HG03442 (cell line): ENCODE measurements at regions not wholly inside any gene's neighbourhood (a gene's known extent, or its start where the extent isn't known, plus 50 kb on each side); places are given as distances from the start of the nearest gene placed in this dataset.

Experiments
- ATAC-seq: cut with Tn5 transposase; IDR thresholded peaks from one replicate; pipeline ENCODE4 v1.9.1; 2021; ENCODE audit warnings: mild to moderate bottlenecking, moderate library complexity; ENCODE audit not compliant: unreplicated experiment

DNA sequence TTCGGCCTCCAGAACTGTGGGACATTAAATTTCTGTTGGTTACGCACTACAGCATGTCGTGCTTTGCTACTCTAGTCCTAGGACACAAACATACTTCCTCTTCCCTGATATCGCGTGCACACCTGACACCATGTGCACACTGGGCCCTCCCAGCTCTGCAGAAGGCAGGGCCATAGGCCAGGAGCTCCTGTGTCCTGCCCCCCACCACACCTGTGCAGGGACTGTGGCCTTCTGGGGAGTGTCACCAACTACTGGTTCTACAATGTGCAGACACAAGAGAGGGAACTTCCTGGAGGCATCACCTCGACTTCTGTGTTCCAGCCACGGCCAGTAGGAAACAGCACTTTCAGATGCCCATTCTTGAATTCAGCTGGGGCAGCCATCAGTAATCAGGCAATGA lies 646.4 kb upstream of the MGMT start:
- ATAC-seq: no peak

GRCh38 chr10:128823201-128823600 lies 643.8 kb upstream of the MGMT start:
- ATAC-seq: no peak

DNA sequence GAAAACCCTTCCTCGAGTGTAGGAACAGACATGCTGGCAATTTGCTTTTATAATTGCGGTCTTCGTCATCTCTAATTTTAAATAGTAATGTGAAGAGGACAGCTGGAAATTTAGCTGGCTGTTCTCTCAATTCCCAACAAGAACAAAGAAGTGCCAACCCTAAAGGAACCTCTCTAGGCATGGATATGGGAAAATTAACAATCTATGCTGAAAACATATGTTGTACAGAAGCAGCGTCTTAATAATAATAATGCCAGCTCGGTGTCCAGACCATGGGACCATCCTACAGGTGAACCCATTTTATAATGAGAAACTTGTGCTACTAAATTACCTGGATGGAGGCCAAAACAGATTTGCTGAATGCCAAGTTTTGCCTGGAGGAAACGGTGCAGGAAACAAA lies 641.4 kb upstream of the MGMT start:
- no peak for ATAC-seq

DNA sequence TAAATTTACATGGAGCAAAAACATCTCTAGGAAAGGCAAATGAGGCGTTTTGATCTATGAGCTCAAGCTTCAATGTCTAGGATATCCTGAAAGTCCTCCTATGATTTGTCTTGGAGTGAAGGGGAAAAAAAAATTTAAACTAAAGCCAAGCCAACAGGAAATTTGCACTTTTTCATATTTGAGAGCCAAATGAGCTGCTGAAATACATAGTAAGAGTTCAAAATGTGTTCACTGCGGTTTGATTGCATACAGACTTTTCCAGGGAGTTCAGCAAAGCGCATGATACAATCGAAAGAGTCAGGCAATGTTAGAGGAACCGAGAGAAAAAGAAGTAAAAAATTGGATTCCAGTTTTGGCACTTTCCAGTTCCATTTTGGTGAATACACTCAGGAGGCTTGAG lies 633.4 kb upstream of the MGMT start:
- ATAC-seq: no peak

DNA sequence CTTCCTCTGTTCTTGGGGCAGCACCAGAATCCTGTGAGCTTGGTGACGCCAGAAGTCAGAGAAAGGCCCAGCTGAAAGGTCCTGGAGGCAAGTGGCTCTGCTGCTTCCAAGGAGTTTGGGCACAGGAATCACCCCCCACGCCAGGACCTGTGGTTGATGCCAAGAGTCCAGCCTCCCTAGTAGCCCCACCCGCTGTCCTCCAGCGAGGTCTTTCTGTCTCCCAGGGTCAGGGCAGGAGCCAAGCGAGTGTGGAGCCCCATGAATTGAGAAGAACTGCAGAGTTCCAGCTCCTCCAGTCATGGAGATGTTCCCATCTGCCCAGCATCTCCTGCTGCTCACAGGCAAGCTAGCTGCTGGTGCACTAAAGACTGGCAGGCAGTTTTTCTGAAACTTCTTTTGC lies 631.7 kb upstream of the MGMT start:
- no peak for ATAC-seq

GRCh38 chr10:128837478-128837877 lies 629.6 kb upstream of the MGMT start:
- ATAC-seq: no peak

- ATAC-seq: no peak
Measured at GRCh38 chr10:128839134-128839533, 627.9 kb upstream of the MGMT start.

- ATAC-seq: no peak
Measured at GRCh38 chr10:128839701-128840100, 627.3 kb upstream of the MGMT start.

DNA sequence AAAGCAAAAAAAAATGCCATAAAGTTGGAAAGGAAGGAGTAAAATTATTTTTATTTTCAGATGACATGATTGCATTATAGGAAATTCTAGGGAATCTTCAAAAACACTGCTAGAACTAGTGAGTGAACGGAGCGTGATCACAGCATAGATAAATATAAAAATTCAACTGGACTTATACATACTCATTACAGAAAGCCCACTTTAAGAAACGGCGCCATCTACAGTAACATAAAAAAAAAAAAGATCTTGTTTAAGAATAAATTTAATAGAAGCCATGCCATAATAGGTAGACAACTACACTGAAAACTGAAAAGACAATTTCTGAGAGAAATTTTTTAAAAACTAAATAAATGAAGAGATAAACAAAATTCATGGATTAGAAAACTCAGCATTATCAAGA lies 623.1 kb upstream of the MGMT start:
- ATAC-seq: no peak

DNA sequence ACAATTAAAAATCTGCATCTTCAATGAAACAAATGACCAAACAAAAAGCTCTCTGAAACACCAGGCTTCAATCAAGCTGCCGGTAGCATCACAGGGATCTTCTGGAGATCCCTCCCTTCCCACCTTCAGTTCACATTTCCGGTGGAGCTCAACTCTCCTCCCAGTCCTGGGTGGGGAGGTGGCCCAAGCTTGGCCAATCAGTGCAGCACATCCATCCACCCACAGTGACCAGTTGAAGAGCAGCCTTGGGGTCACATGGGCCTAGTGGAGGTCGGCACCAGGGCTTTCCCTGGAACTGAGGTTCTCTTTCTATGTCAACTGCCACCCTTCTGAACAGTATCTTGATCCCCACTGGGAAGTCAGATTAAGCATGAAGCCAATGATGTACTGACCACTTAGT lies 620.1 kb upstream of the MGMT start:
- no peak for ATAC-seq

DNA sequence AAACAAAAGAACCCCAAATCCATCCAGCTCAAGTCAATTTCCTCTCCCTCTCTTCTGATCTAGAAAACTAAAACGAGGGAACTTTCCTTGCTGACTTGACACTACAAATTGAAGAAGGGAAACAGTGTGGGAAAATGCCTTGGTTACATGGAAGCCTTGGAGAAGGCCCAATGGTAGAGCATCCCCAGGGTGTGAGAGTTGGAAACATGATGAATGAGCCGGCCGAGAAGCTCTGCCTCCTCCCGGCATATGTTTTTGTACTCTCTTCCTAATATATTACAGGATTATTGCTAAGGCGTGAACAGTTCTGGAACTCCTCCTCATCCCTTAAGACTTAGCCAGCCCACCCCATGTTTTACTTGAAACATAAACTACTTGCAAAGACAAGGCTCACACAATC lies 618.2 kb upstream of the MGMT start:
- ATAC-seq: no peak

DNA sequence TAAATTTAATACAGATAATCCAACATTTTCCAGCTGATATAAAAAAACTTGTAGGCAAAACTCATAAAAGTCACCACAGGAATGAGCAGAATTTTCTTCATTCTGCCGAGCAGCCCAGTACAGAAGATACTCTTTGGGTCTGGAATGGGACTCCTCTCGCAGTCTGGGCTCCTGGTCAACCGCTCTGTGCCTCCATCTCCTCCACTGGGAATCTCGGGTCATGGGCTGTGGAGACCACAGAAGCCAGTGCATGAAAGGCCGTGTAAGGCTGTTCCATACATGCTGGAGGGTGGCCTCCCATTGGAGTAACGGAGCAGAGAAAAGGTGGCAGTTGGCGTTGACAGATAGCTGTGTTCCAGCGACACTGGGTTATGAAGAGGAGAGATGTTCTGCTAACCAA lies 616.4 kb upstream of the MGMT start:
- no peak for ATAC-seq

GRCh38 chr10:128851281-128851680 lies 615.8 kb upstream of the MGMT start:
- no peak for ATAC-seq

- no peak for ATAC-seq
Measured at GRCh38 chr10:128851726-128852125, 615.3 kb upstream of the MGMT start.

DNA sequence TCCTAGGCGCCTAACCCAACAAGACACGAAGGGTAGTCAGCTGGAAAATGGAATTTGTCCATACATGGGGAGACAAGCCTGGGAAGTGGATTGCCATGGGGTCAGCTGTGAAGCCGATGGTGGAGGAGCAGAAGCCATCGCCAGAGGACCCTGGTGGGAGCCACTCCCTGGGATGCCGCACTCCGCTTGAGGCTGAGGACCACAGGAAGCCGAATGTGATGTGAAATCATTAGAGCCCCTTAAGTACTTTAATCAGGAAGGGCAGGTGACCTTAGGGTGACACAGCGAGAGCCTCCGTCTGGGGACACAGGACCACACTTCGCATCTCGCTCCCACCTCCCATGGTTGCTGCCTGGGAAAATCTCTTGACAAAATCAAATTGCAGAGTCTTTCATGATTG lies 614.6 kb upstream of the MGMT start:
- no peak for ATAC-seq

DNA sequence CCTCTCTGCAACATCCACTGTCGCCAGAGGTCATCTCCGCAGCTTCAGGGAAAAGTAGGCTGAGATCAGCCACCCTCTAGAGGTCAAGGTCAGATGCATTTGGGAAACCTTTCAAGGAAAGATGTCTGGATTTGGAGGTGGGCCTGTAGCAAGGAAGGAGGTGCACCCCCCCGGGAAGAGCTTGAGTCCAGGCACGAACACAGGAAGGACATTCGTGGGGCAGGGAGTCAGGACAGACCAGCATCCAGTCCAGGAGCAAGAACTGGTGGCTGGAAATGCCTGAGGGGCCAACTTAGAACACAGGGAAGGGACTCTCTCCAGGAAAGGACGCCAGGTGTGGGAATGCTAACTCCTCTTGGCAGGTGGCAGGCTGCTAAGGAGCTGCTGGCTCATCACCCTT lies 614.1 kb upstream of the MGMT start:
- no peak for ATAC-seq

DNA sequence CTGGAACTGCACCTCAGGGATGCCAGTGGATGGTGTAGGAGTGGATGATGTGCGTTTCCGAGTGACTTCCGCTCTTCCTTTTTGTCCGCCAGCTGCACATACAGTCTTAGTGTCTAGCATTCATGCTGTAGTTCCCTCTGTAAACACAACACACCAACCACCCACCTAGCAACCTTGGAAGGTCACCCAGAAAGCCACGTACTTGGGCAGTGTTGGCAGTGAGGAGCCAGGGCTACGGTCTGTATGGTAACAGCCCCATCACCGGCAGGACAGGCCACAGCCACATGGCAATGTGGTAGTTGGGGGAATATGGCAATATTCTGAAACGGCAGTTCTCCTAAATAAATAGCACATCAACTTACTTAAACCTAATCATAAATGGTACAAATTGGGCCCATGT lies 613.5 kb upstream of the MGMT start:
- no peak for ATAC-seq

GRCh38 chr10:128854204-128854603 lies 612.8 kb upstream of the MGMT start:
- ATAC-seq: no peak

GRCh38 chr10:128854963-128855362 lies 612.1 kb upstream of the MGMT start:
- ATAC-seq: no peak

DNA sequence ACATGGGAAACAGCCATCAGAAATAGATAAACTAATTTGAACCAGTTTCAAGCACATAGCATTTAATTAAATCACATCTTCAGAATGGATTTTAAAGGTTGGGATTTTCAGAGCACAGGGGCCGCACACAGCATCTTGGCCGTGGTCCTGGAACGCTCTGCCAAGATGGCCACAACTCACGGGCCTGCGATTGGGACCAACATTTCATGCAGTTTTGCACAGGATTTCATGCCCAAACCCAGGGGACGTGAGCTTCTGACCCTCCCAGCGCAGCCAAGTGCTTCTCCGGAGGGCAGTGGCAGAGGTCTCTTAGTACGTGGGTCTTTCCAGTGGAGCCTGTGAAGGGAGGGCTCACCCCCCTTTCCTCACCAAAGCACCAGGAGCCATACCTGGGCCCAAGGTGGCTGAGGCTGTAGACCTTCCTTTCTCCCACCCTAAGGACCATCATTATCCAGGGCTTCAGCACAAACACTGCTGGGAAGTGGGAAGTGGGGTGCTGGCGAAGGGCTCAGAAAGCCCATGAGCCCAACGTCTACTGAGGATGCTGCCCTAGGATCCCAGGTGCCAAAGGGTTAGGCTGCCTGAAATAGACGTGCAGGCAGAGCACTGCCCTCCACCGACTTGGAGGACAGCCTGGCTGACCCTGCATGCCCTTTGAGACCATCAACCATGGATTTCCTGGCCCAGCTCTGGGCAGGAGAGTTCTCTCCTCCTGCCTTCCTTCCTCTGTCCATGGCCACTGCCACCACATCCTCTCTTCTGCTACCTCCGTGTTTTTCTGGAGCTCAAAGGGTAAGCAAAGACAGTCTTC lies 611.2 kb upstream of the MGMT start:
- ATAC-seq: no peak

GRCh38 chr10:128859738-128860386 lies 607.2 kb upstream of the MGMT start:
- ATAC-seq: no peak

DNA sequence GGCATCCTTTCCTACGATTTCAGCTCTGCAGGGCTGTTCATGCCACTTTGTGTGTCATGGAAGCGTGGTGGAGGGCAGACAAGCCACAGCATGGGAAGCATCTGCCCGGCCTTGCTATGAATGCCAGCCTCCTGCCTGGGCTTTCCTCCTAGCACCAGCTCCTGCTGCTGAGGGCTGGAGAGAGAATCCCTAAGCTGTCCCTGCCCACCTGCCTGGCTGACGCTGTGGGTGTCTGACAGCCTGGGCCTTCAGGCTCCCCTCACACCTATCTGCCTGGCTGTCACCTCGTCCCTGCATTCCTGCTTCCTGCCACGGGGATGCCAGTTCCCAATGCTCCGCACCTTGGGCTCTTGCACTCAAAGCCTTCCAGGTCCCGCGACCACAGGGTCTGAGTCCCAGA lies 606.5 kb upstream of the MGMT start:
- no peak for ATAC-seq
